ENCODE measurements at regions not wholly inside any gene's neighbourhood (a gene's known extent, or its start where the extent isn't known, plus 50 kb on each side); places are given as distances from the start of the nearest gene placed in this dataset.

DNA sequence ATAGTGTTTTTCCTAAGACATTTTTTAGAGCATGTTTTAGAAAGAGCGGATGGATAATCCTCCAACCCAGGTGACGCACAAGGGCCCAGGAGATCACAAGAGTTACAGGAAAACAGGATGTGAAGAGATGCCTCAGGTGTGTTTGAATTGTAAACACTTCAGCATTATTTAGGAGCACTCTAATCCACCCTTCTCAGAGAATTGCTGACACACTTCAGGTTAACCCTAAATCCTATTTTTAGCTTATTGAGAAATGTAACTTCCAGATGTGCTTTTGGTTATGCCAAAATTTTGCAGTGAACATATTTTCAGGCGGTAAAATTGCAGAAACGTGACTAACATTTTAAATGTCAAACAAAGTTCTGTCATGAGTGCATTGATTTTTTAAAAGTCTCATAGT is 755.4 kb upstream of the CTNND2 start (continued):
- TF ChIP-seq, protein P1, sequence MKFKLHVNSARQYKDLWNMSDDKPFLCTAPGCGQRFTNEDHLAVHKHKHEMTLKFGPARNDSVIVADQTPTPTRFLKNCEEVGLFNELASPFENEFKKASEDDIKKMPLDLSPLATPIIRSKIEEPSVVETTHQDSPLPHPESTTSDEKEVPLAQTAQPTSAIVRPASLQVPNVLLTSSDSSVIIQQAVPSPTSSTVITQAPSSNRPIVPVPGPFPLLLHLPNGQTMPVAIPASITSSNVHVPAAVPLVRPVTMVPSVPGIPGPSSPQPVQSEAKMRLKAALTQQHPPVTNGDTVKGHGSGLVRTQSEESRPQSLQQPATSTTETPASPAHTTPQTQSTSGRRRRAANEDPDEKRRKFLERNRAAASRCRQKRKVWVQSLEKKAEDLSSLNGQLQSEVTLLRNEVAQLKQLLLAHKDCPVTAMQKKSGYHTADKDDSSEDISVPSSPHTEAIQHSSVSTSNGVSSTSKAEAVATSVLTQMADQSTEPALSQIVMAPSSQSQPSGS (IDR thresholded peaks at IDR 0.05; ENCODE audit: low read length) = 0 out of 2 replicates have a peak, but pooled peaks have one; percentile 6

Measured in H1 (cell line).